Activated T-cell treated with anti-CD3 and anti-CD28 coated beads, Interleukin-2, amount 50 U/mL, for 24 hours (primary cell): ENCODE measurements at regions not wholly inside any gene's neighbourhood (a gene's known extent, or its start where the extent isn't known, plus 50 kb on each side); places are given as distances from the start of the nearest gene placed in this dataset.

Experiments used
- DNase-seq: peaks from one replicate; pipeline ENCODE4 v3.0.0-alpha.2; 2020
- H3K27ac Mint-ChIP-seq: 2 replicates; pipeline ENCODE4 v1.8.0; 2020; ENCODE audit warnings: mild to moderate bottlenecking, mixed read lengths
- H3K27me3 Mint-ChIP-seq: 2 replicates; pipeline ENCODE4 v1.8.0; 2020; ENCODE audit warnings: mixed read lengths
- H3K36me3 Mint-ChIP-seq: 2 replicates; pipeline ENCODE4 v1.8.0; 2020; ENCODE audit warnings: low read depth, mixed read lengths
- H3K4me1 Mint-ChIP-seq: 2 replicates; pipeline ENCODE4 v1.8.0; 2020; ENCODE audit warnings: low read depth, mixed read lengths
- H3K4me3 Mint-ChIP-seq: 2 replicates; pipeline ENCODE4 v1.8.0; 2020; ENCODE audit warnings: mild to moderate bottlenecking, moderate library complexity, mixed read lengths
- H3K9me3 Mint-ChIP-seq: 2 replicates; pipeline ENCODE4 v1.8.0; 2020; ENCODE audit warnings: mixed read lengths

GRCh38 chr7:63067897-63068585 is 930.6 kb upstream of the ZNF722 start:
- Mint-ChIP-seq H3K27me3 (no peaks in the 10 kb centered on the region), H3K9me3 (peaks cover 33% of the 10 kb centered on the region), H3K36me3 (peaks cover 2% of the 10 kb centered on the region), H3K27ac (no peak overlapping the region), H3K4me3 (no peak overlapping the region), H3K4me1 (no peaks in the 10 kb centered on the region)
- DNase-seq: no peak

- H3K27ac Mint-ChIP-seq: no peak overlapping the region
- H3K9me3 Mint-ChIP-seq: peaks cover 36% of the 10 kb centered on the region
- H3K4me3 Mint-ChIP-seq: no peak overlapping the region
- H3K4me1 Mint-ChIP-seq: no peaks in the 10 kb centered on the region
- no peak for DNase-seq
- no peaks in the 10 kb centered on the region for H3K27me3 Mint-ChIP-seq
- peaks cover 2% of the 10 kb centered on the region for H3K36me3 Mint-ChIP-seq
Observed at GRCh38 chr7:63070696-63071095, 928.0 kb upstream of the ZNF722 start.

GRCh38 chr7:63071396-63071795 is 927.3 kb upstream of the ZNF722 start:
- Mint-ChIP-seq H3K36me3 (peaks cover 2% of the 10 kb centered on the region), H3K27me3 (no peaks in the 10 kb centered on the region), H3K4me1 (no peaks in the 10 kb centered on the region), H3K9me3 (peaks cover 30% of the 10 kb centered on the region), H3K27ac (no peak overlapping the region), H3K4me3 (no peak overlapping the region)
- DNase-seq: no peak

- Mint-ChIP-seq H3K36me3 (peaks cover 2% of the 10 kb centered on the region), H3K4me1 (no peaks in the 10 kb centered on the region), H3K4me3 (no peak overlapping the region), H3K27ac (no peak overlapping the region), H3K9me3 (peaks cover 30% of the 10 kb centered on the region), H3K27me3 (no peaks in the 10 kb centered on the region)
- no peak for DNase-seq
Observed at GRCh38 chr7:63071920-63072319, 926.7 kb upstream of the ZNF722 start.

- no peaks in the 10 kb centered on the region for H3K27me3 Mint-ChIP-seq
- H3K27ac Mint-ChIP-seq: no peak overlapping the region
- peaks cover 27% of the 10 kb centered on the region for H3K9me3 Mint-ChIP-seq
- peaks cover 2% of the 10 kb centered on the region for H3K36me3 Mint-ChIP-seq
- no peak overlapping the region for H3K4me3 Mint-ChIP-seq
- H3K4me1 Mint-ChIP-seq: no peaks in the 10 kb centered on the region
- DNase-seq: no peak
Observed at GRCh38 chr7:63072806-63073205, 925.8 kb upstream of the ZNF722 start.

- Mint-ChIP-seq H3K4me3 (no peak overlapping the region), H3K36me3 (peaks cover 2% of the 10 kb centered on the region), H3K27me3 (no peaks in the 10 kb centered on the region), H3K4me1 (no peaks in the 10 kb centered on the region), H3K27ac (no peak overlapping the region), H3K9me3 (peaks cover 27% of the 10 kb centered on the region)
- no peak for DNase-seq
Observed at GRCh38 chr7:63073286-63073685, 925.4 kb upstream of the ZNF722 start.

GRCh38 chr7:63073736-63074135 is 924.9 kb upstream of the ZNF722 start:
- no peaks in the 10 kb centered on the region for H3K36me3 Mint-ChIP-seq
- DNase-seq: no peak
- peaks cover 25% of the 10 kb centered on the region for H3K9me3 Mint-ChIP-seq
- H3K27me3 Mint-ChIP-seq: no peaks in the 10 kb centered on the region
- H3K27ac Mint-ChIP-seq: no peak overlapping the region
- no peaks in the 10 kb centered on the region for H3K4me1 Mint-ChIP-seq
- no peak overlapping the region for H3K4me3 Mint-ChIP-seq

GRCh38 chr7:63077841-63078240 is 920.8 kb upstream of the ZNF722 start:
- Mint-ChIP-seq H3K27ac (no peak overlapping the region), H3K4me1 (no peaks in the 10 kb centered on the region), H3K27me3 (no peaks in the 10 kb centered on the region), H3K4me3 (no peak overlapping the region), H3K36me3 (no peaks in the 10 kb centered on the region), H3K9me3 (peaks cover 28% of the 10 kb centered on the region)
- no peak for DNase-seq

- Mint-ChIP-seq H3K4me1 (no peaks in the 10 kb centered on the region), H3K27me3 (no peaks in the 10 kb centered on the region), H3K9me3 (peaks cover 35% of the 10 kb centered on the region), H3K36me3 (no peaks in the 10 kb centered on the region), H3K4me3 (no peak overlapping the region), H3K27ac (no peak overlapping the region)
- no peak for DNase-seq
Observed at GRCh38 chr7:63080406-63080805, 918.2 kb upstream of the ZNF722 start.

GRCh38 chr7:63080831-63081230 is 917.8 kb upstream of the ZNF722 start:
- no peaks in the 10 kb centered on the region for H3K27me3 Mint-ChIP-seq
- H3K4me3 Mint-ChIP-seq: no peak overlapping the region
- peaks cover under 1% of the 10 kb centered on the region for H3K36me3 Mint-ChIP-seq
- no peak overlapping the region for H3K27ac Mint-ChIP-seq
- no peaks in the 10 kb centered on the region for H3K4me1 Mint-ChIP-seq
- H3K9me3 Mint-ChIP-seq: peaks cover 36% of the 10 kb centered on the region
- DNase-seq: no peak

- Mint-ChIP-seq H3K36me3 (peaks cover 15% of the 10 kb centered on the region), H3K9me3 (peaks cover 64% of the 10 kb centered on the region), H3K4me3 (no peak overlapping the region), H3K27me3 (no peaks in the 10 kb centered on the region), H3K27ac (no peak overlapping the region), H3K4me1 (no peaks in the 10 kb centered on the region)
- no peak for DNase-seq
Observed at GRCh38 chr7:63087575-63088190, 911.0 kb upstream of the ZNF722 start.

GRCh38 chr7:63092951-63093350 is 905.7 kb upstream of the ZNF722 start:
- H3K9me3 Mint-ChIP-seq: peaks cover 45% of the 10 kb centered on the region
- H3K4me3 Mint-ChIP-seq: no peak overlapping the region
- H3K27me3 Mint-ChIP-seq: no peaks in the 10 kb centered on the region
- DNase-seq: no peak
- H3K36me3 Mint-ChIP-seq: peaks cover 8% of the 10 kb centered on the region
- no peak overlapping the region for H3K27ac Mint-ChIP-seq
- H3K4me1 Mint-ChIP-seq: no peaks in the 10 kb centered on the region

GRCh38 chr7:63093481-63093880 is 905.2 kb upstream of the ZNF722 start:
- no peaks in the 10 kb centered on the region for H3K4me1 Mint-ChIP-seq

GRCh38 chr7:63096141-63096540 is 902.5 kb upstream of the ZNF722 start:
- Mint-ChIP-seq H3K27me3 (no peaks in the 10 kb centered on the region), H3K9me3 (peaks cover 35% of the 10 kb centered on the region), H3K4me3 (no peak overlapping the region), H3K4me1 (no peaks in the 10 kb centered on the region), H3K36me3 (no peaks in the 10 kb centered on the region), H3K27ac (no peak overlapping the region)
- DNase-seq: no peak

More at GRCh38 chr7:63093481-63093880, 905.2 kb upstream of the ZNF722 start:
- H3K9me3 Mint-ChIP-seq: peaks cover 41% of the 10 kb centered on the region
- no peaks in the 10 kb centered on the region for H3K27me3 Mint-ChIP-seq
- H3K36me3 Mint-ChIP-seq: peaks cover 7% of the 10 kb centered on the region
- H3K4me3 Mint-ChIP-seq: no peak overlapping the region
- H3K27ac Mint-ChIP-seq: no peak overlapping the region
- DNase-seq: no peak

GRCh38 chr7:63104666-63105065 is 894.0 kb upstream of the ZNF722 start:
- H3K9me3 Mint-ChIP-seq: peaks cover 34% of the 10 kb centered on the region
- H3K27me3 Mint-ChIP-seq: no peaks in the 10 kb centered on the region
- no peak for DNase-seq
- H3K4me1 Mint-ChIP-seq: no peaks in the 10 kb centered on the region
- no peaks in the 10 kb centered on the region for H3K36me3 Mint-ChIP-seq
- H3K27ac Mint-ChIP-seq: no peak overlapping the region
- no peak overlapping the region for H3K4me3 Mint-ChIP-seq
